ENCODE measurements at regions not wholly inside any gene's neighbourhood (a gene's known extent, or its start where the extent isn't known, plus 50 kb on each side); places are given as distances from the start of the nearest gene placed in this dataset.

DNA sequence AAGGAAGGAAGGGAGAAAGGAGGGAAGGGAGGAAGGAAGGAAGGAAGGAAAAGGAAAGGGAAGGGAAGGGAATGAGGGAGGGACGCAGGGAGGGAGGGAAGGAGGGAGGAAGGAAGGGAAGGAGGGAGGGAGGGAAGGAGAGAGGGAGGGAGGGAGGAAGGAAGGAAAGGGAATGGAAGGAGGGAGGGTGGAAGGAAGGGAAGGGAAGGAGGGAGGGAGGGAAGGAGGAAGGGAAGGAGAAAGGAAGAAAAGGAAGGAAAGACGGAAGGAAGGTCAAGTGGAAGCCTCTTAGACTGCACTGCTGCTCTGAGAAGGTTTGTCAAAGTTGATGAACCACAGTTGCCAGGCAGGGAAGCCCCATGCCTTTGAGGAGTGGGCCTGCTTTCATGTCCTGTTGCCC lies 324.3 kb upstream of the ZFP64 start:
- intact Hi-C loops (cut with DNase I), result no loop called here
- Histone ChIP-seq H3K27ac (no peak overlapping the region), H3K9me3 (peaks cover 0 to 2% (median 0%) of the 10 kb centered on the region in 4 donors), H3K36me3 (no peaks in the 10 kb centered on the region), H3K4me3 (no peak overlapping the region), H3K27me3 (no peaks in the 10 kb centered on the region), H3K4me1 (no peaks in the 10 kb centered on the region)
- no peak for DNase-seq
- WGBS, 2 donors, result 74 to 75% methylated on average over 2 of the region's 2 CpGs
- TF ChIP-seq POLR2AphosphoS5 (IDR thresholded peaks at IDR 0.05) (no peak), POLR2A (IDR thresholded peaks at IDR 0.05) (no peak), EP300 (IDR thresholded peaks at IDR 0.05) (no peak)
- TF ChIP-seq, protein P1, sequence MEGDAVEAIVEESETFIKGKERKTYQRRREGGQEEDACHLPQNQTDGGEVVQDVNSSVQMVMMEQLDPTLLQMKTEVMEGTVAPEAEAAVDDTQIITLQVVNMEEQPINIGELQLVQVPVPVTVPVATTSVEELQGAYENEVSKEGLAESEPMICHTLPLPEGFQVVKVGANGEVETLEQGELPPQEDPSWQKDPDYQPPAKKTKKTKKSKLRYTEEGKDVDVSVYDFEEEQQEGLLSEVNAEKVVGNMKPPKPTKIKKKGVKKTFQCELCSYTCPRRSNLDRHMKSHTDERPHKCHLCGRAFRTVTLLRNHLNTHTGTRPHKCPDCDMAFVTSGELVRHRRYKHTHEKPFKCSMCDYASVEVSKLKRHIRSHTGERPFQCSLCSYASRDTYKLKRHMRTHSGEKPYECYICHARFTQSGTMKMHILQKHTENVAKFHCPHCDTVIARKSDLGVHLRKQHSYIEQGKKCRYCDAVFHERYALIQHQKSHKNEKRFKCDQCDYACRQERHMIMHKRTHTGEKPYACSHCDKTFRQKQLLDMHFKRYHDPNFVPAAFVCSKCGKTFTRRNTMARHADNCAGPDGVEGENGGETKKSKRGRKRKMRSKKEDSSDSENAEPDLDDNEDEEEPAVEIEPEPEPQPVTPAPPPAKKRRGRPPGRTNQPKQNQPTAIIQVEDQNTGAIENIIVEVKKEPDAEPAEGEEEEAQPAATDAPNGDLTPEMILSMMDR (IDR thresholded peaks at IDR 0.05), result no peak

DNA sequence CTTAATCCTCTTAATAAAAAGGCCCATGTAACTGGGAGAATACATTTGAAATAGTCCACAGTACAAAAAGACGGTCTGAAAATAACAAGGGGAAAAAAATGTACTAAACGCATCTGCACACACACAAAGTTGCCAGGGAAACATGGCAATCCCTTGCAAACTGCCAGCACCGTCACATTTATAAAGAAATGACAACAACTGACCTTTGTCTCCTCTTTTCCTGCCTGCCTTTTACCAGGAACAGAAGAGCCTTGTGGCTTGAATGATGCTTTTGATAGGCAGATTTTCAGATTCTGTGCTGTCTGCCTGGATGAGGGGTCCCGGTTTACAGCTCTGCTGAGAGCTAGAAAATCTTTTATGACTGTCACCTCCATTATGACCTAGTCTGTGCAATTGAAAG lies 308.6 kb upstream of the ZFP64 start:
- intact Hi-C loops (cut with DNase I), result no loop called here
- Histone ChIP-seq H3K4me3 (no peak overlapping the region), H3K36me3 (no peaks in the 10 kb centered on the region), H3K4me1 (no peaks in the 10 kb centered on the region), H3K9me3 (peaks cover 0 to 1% (median 0%) of the 10 kb centered on the region in 4 donors), H3K27ac (no peak overlapping the region), H3K27me3 (no peaks in the 10 kb centered on the region)
- TF ChIP-seq POLR2AphosphoS5 (IDR thresholded peaks at IDR 0.05), result no peak
- no peak for TF ChIP-seq EP300 (IDR thresholded peaks at IDR 0.05)
- TF ChIP-seq, protein P1 (IDR thresholded peaks at IDR 0.05), result no peak
- no peak for TF ChIP-seq POLR2A (IDR thresholded peaks at IDR 0.05)
- no peak for DNase-seq
- 15 to 64% methylated on average over 4 of the region's 4 CpGs for WGBS, 2 donors

DNA sequence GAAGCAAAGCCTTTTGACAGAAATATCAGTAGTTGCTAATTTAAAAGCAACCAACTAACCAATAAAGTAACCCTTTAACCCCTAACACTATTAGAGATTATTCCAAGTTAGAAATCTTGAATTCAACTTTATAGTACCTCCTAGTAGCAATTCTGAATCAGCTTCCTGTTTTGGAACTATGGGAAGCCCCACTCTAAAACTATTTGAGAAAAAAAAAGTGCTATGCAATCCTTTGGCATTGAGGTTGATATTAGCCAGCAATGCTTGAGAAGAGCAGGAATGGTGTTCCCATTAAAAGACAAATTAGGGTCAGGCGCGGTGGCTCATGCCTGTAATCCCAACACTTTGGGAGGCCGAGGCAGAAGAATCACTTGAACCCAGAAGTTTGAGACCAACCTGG lies 306.2 kb upstream of the ZFP64 start:
- Histone ChIP-seq H3K9me3 (no peaks in the 10 kb centered on the region), H3K4me3 (no peak overlapping the region), H3K27me3 (no peaks in the 10 kb centered on the region), H3K27ac (no peak overlapping the region), H3K4me1 (no peaks in the 10 kb centered on the region), H3K36me3 (no peaks in the 10 kb centered on the region)
- 91 to 95% methylated on average over 3 of the region's 3 CpGs for WGBS, 2 donors
- no peak for TF ChIP-seq EP300 (IDR thresholded peaks at IDR 0.05)
- TF ChIP-seq POLR2A (IDR thresholded peaks at IDR 0.05), result no peak
- TF ChIP-seq, protein P1 (IDR thresholded peaks at IDR 0.05), result no peak
- no peak for TF ChIP-seq POLR2AphosphoS5 (IDR thresholded peaks at IDR 0.05)
- no peak for DNase-seq
- intact Hi-C loops (cut with DNase I), result no loop called here

DNA sequence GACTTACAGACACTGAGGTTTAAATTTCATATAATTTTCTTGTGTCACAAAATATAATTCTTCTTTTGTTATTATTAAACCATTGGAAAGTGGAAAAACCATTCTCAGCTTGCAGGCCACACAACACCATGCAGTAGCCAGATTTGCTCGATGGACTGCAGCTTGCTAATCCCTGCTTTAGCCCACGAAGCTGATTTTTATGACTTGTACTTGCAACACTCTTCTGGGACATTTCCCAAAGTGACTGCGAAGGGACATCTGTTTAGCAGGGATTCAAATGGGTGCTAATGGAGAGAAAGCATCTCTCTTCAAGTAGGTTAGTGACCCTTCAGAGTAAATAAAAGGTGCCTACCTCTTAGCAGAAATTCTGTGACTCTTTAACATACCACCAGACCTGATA lies 304.6 kb upstream of the ZFP64 start:
- Histone ChIP-seq H3K27me3 (no peaks in the 10 kb centered on the region), H3K27ac (no peak overlapping the region), H3K4me1 (no peaks in the 10 kb centered on the region), H3K36me3 (no peaks in the 10 kb centered on the region), H3K4me3 (no peak overlapping the region), H3K9me3 (no peaks in the 10 kb centered on the region)
- TF ChIP-seq EP300 (IDR thresholded peaks at IDR 0.05) (no peak), POLR2A (IDR thresholded peaks at IDR 0.05) (no peak), POLR2AphosphoS5 (IDR thresholded peaks at IDR 0.05) (no peak)
- TF ChIP-seq, protein P1 (IDR thresholded peaks at IDR 0.05), result no peak
- intact Hi-C loops (cut with DNase I), result no loop called here
- WGBS, 2 donors, result 66 to 68% methylated on average over 3 of the region's 3 CpGs
- no peak for DNase-seq

DNA sequence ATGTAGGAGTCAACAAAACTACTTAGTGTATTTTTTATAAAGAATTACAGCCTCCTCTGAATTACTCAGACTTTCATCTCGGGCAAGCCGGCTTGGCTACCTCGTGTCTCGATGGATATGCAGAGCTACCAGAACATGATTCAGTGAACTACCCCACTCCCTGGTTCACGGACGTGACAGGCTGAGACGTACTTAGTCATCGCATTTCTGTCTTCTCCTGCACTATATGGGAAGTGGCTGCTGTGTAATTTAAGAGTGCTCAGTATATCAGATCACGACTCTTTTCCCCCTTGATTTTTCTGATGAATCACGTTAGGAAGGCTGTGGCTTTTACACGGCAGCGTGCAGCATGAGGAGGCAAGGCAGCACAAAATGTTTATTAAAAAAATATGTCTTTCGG lies 302.7 kb upstream of the ZFP64 start:
- H3K27me3 ChIP-seq, result no peaks in the 10 kb centered on the region
- TF ChIP-seq POLR2A (IDR thresholded peaks at IDR 0.05) (no peak), EP300 (IDR thresholded peaks at IDR 0.05) (no peak), POLR2AphosphoS5 (IDR thresholded peaks at IDR 0.05) (no peak)
- TF ChIP-seq, protein P1 (IDR thresholded peaks at IDR 0.05), result no peak
- intact Hi-C loops (cut with DNase I), result no loop called here
- 38 to 68% methylated on average over 13 of the region's 13 CpGs for WGBS, 2 donors
- H3K36me3 ChIP-seq, result no peaks in the 10 kb centered on the region
- no peak overlapping the region for H3K4me3 ChIP-seq
- no peaks in the 10 kb centered on the region for H3K9me3 ChIP-seq
- no peak for DNase-seq
- no peaks in the 10 kb centered on the region for H3K4me1 ChIP-seq
- H3K27ac ChIP-seq, result no peak overlapping the region
